ENCODE measurements at regions not wholly inside any gene's neighbourhood (a gene's known extent, or its start where the extent isn't known, plus 50 kb on each side); places are given as distances from the start of the nearest gene placed in this dataset.

DNA sequence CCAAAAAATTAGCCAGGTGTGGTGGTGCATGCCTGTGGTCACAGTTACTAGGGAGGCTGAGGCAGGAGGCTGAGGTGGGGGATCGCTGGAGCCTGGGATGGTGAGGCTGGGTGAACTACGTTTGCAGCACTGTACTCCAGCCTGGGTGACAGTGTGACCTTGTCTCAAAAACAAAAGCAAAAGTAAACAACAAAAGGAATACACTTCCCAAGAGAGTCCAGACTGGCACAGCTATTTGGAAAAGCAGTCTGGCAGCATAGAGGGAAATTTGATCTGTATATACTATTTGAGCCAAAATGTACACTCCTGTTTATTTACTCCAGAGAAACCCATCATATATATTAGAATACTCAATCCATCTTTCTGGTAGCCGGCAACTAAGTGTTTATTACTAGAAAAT, 107.0 kb upstream of the HMCN1 start:
- TF ChIP-seq, protein P1, sequence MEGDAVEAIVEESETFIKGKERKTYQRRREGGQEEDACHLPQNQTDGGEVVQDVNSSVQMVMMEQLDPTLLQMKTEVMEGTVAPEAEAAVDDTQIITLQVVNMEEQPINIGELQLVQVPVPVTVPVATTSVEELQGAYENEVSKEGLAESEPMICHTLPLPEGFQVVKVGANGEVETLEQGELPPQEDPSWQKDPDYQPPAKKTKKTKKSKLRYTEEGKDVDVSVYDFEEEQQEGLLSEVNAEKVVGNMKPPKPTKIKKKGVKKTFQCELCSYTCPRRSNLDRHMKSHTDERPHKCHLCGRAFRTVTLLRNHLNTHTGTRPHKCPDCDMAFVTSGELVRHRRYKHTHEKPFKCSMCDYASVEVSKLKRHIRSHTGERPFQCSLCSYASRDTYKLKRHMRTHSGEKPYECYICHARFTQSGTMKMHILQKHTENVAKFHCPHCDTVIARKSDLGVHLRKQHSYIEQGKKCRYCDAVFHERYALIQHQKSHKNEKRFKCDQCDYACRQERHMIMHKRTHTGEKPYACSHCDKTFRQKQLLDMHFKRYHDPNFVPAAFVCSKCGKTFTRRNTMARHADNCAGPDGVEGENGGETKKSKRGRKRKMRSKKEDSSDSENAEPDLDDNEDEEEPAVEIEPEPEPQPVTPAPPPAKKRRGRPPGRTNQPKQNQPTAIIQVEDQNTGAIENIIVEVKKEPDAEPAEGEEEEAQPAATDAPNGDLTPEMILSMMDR (IDR thresholded peaks at IDR 0.05): no peak
- TF ChIP-seq POLR2A (IDR thresholded peaks at IDR 0.05): no peak

All from tibial nerve (tissue), 3 donors.